ENCODE measurements at regions not wholly inside any gene's neighbourhood (a gene's known extent, or its start where the extent isn't known, plus 50 kb on each side); places are given as distances from the start of the nearest gene placed in this dataset.

GRCh38 chr9:82606492-82607382 is 456.2 kb downstream of the RASEF start:
- TF ChIP-seq PHF8 (IDR thresholded peaks at IDR 0.05; ENCODE audit: borderline replicate concordance, low read depth) (no peak), CTCF (IDR thresholded peaks at IDR 0.05) (peak; percentile 73), KDM1A (IDR thresholded peaks at IDR 0.05; ENCODE audit: low read depth) (no peak), EP300 (IDR thresholded peaks at IDR 0.05) (no peak), ZFP36 (IDR thresholded peaks at IDR 0.05; ENCODE audit: borderline replicate concordance, partially characterized antibody) (no peak), NR3C1 (IDR thresholded peaks at IDR 0.05) (no peak), RCOR1 (IDR thresholded peaks at IDR 0.05; ENCODE audit: low read depth, low read length) (no peak), POLR2AphosphoS2 (conservative IDR thresholded peaks at IDR 0.05; ENCODE audit: low read length) (no peak)

All from A549 (cell line).